ENCODE measurements at regions not wholly inside any gene's neighbourhood (a gene's known extent, or its start where the extent isn't known, plus 50 kb on each side); places are given as distances from the start of the nearest gene placed in this dataset.
A peak's percentile ranks its signal among the peaks of the same experiment; 100 is the strongest.

GRCh38 chr2:19809206-19809605, 92.6 kb downstream of the TTC32 start:
- DNase-seq (ENCODE audit: low spot score) = no peak

- DNase-seq (ENCODE audit: low spot score) = peak; percentile 41
Observed at GRCh38 chr2:19807866-19808265, 93.9 kb downstream of the TTC32 start.

GRCh38 chr2:19807346-19807745, 94.4 kb downstream of the TTC32 start:
- DNase-seq (ENCODE audit: low spot score) = no peak

GRCh38 chr2:19806591-19806990, 95.2 kb downstream of the TTC32 start:
- no peak for DNase-seq (ENCODE audit: low spot score)

GRCh38 chr2:19806131-19806530, 95.7 kb downstream of the TTC32 start:
- no peak for DNase-seq (ENCODE audit: low spot score)

GRCh38 chr2:19805266-19805665, 96.5 kb downstream of the TTC32 start:
- DNase-seq (ENCODE audit: low spot score) = no peak

- DNase-seq (ENCODE audit: low spot score) = no peak
Observed at GRCh38 chr2:19804639-19805260, 97.0 kb downstream of the TTC32 start.

- DNase-seq (ENCODE audit: low spot score) = no peak
Observed at GRCh38 chr2:19802086-19802841, 99.5 kb downstream of the TTC32 start.

GRCh38 chr2:19801367-19802080, 100.3 kb downstream of the TTC32 start:
- peak; percentile 98 for DNase-seq (ENCODE audit: low spot score)

- peak; percentile 21 for DNase-seq (ENCODE audit: low spot score)
Observed at GRCh38 chr2:19800796-19801195, 101.0 kb downstream of the TTC32 start.

- peak; percentile 47 for DNase-seq (ENCODE audit: low spot score)
Observed at GRCh38 chr2:19799881-19800780, 101.7 kb downstream of the TTC32 start.

GRCh38 chr2:19797871-19798270, 103.9 kb downstream of the TTC32 start:
- DNase-seq (ENCODE audit: low spot score) = no peak

- DNase-seq (ENCODE audit: low spot score) = no peak
Observed at GRCh38 chr2:19797243-19797810, 104.5 kb downstream of the TTC32 start.

GRCh38 chr2:19796035-19796695, 105.6 kb downstream of the TTC32 start:
- no peak for DNase-seq (ENCODE audit: low spot score)

- no peak for DNase-seq (ENCODE audit: low spot score)
Observed at GRCh38 chr2:19793132-19793750, 108.5 kb downstream of the TTC32 start.

GRCh38 chr2:19790291-19790690, 111.5 kb downstream of the TTC32 start:
- DNase-seq (ENCODE audit: low spot score) = no peak

GRCh38 chr2:19787134-19787533, 114.6 kb downstream of the TTC32 start:
- DNase-seq (ENCODE audit: low spot score) = no peak

GRCh38 chr2:19786408-19787058, 115.2 kb downstream of the TTC32 start:
- peak; percentile 83 for DNase-seq (ENCODE audit: low spot score)

GRCh38 chr2:19785867-19786266, 115.9 kb downstream of the TTC32 start:
- DNase-seq (ENCODE audit: low spot score) = no peak

- no peak for DNase-seq (ENCODE audit: low spot score)
Observed at GRCh38 chr2:19785447-19785846, 116.3 kb downstream of the TTC32 start.
